Ureter (tissue), 1 donor: ENCODE measurements at regions not wholly inside any gene's neighbourhood (a gene's known extent, or its start where the extent isn't known, plus 50 kb on each side); places are given as distances from the start of the nearest gene placed in this dataset.
A peak's percentile ranks its signal among the peaks of the same experiment; 100 is the strongest.
"Not testable (repeated sequence)": the region's sequence is repeated elsewhere in the genome, so short reads cannot be mapped to it uniquely, and the experiment has no call there.

Experiments used
- DNase-seq: peaks from one replicate; pipeline ENCODE4 v3.0.0-alpha.2; 2020; ENCODE audit warnings: low spot score
- donor health status: DM: yes; HTN: yes; CAD: no.

DNA sequence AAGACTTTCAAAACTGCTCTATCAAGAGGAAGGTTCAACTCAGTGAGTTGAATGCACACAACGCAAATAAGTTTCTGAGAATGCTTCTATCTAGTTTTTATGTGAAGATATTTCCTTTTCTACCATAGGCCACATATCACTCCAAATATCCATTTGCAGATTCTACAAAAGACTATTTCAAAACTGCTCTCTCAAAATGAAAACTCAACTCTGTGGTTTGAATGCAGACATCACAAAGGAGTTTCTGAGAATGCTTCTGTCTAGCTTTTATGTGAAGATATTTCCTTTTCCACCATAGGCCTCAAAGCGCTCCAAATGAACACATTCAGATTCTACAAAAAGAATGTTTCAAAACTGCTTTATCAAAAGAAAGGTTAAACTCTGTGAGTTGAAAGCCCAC, 1093.1 kb upstream of the DEFB115 start:
- DNase-seq: not testable (repeated sequence)

DNA sequence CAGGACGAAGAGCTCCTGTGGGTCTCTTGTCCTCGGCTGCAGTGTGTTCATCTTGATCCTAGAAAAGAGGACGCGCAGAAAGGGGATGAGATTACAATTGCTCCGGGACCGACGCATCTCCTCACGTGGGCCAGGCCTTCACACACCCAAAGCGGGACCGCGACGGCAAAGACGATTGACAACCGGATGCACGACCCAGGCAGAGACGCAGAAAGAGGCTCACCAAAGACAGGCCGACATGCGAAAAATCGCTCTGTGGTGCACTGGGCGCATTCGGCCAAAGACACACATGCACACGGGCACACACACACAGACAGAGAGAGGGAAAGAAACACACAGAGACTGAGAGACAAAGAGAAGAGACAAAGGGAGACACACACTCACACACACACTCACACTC, 1089.9 kb upstream of the DEFB115 start:
- no peak for DNase-seq

DNA sequence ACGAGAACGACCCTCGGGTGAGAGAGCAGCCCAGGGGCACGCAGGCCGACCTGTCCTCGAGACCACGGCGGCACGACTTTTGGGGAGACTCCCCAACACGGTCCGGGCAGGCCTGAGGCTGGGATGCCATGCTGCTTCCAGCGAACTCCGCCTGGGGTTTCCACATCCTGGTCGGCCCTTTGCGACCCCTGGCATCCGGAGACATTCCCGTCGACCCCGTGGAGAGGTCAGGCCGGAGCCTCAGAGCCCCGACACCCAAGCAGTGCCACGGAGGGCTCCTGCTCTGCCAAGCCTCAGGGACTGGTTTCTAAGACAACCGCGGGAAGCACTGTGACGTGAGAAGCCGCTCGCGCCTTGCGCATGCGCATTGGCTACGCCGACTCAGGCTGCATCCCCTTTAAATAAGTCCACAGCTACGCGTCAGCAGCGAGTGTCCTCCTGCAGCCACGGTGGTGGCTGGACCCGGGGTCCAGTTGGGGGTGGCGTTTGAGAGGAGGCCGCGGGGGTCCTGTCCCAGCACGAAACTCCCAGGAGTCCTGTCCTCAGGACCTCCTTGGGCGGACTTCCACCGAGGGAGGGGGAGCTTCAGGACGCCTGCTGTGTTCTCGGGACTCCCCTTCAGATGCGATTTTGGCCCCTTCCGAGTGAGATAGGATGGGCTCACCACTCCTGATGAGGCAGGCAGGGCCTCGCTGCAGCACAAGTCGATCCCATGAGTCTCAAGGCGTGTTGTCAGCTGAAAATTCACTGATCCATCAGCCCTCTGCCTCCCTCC, 1089.3 kb upstream of the DEFB115 start:
- DNase-seq: no peak

DNA sequence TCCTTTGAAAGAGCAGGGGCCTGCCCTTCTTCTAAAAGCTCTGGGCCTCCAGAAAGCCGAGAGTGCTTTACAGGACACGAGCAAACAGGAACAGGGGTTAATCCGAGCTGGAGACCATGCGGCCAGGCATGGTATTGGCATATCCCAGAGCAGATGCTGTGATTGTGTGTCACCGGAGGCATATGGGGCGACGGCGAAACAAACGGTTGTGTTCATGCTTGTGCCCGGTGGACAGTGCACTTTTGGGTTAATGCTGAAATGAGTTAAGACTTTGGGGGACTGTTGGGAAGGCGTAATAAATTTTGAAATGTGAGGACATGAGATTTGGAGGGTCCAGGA, 1088.7 kb upstream of the DEFB115 start:
- DNase-seq: no peak

DNA sequence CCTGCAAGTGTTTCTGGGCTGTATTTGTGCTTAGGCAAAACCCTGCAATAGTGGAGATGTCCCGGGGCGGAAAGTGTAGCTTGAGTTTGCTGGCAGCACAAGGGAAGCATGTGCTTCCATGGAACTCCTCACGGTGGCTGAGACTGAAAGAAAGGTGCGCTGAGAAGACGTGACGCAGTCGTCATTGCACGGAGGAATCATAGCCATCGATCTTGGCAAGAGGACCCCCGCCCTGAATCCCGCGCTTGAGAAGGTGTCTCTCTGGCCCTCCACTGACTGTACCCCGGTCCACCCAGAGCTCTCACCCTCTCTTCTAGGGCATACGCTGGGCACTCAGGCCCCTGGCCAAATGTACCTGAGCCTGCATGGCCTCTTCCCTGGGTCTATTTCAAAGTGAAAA, 1081.8 kb upstream of the DEFB115 start:
- no peak for DNase-seq

DNA sequence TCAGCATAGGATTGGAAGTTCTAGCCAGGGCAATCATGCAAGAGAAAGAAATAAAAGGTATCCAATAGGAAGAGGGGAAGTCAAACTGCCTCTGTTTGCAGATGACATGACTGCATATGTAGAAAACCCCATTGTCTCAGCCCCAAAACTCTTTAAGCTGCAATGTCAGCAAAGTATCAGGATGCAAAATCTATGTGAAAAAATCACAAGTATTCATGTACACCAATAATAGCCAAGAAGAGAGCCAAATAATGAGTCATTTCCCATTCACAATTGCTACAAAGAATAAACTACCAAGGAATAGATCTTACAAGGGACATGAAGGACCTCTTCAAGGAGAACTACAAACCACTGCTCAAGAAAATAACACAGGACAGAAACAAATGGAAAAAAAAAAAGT, 1074.3 kb upstream of the DEFB115 start:
- not testable (repeated sequence) for DNase-seq

DNA sequence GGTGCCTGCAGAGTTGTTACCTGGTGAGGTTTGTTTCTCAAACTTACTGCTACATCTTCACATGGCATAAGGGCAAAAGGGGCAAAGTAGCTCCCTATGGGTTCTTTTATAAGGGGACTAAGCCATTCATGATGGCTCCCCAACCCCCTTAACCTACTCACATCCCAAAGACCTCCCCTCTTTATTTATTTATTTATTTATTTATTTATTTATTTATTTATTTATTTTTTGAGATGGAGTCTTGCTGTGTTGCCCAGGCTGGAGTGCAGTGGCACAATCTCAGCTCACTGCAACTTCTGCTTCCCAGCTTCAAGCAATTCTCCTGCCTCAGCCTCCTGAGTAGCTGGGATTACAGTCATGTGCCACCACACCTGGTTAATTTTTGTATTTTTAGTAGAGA, 1065.7 kb upstream of the DEFB115 start:
- not testable (repeated sequence) for DNase-seq

DNA sequence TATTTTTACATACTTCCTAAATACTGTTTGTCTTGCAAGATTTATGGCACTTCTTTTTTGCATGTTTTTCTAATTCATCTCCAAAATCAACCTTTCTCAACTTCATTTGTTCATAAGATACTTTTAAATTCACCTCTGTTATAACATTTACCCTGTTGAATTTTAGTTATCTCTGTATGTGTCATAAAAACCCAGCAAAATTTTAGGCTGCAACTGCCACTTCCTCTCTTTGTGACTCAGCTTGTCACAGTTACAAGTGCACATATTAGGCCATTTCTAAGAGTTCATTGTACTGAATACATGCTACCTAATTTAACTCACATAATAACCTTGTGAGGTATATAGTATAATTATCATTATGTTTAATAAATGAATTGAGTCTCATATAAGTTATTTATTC, 1023.0 kb upstream of the DEFB115 start:
- not testable (repeated sequence) for DNase-seq

DNA sequence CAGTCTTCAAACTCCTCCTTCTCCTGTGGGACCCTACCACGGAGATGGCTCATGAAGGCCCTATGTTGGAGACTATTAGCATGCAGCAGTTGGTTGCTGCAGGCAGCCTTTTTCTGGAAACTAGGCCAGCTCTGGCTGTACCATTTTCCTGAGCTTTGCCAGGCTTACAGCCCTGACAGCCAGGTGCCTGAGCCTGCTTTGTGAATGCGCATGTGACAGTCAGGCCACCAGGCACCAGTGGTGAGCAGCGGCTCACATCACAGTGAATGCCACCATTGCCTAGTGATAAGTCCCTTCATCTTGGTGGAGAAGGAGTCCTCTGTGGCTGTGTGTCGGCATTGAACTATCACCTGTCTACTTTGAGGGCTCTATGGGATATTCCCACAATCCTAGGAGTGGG, 982.4 kb upstream of the DEFB115 start:
- not testable (repeated sequence) for DNase-seq

DNA sequence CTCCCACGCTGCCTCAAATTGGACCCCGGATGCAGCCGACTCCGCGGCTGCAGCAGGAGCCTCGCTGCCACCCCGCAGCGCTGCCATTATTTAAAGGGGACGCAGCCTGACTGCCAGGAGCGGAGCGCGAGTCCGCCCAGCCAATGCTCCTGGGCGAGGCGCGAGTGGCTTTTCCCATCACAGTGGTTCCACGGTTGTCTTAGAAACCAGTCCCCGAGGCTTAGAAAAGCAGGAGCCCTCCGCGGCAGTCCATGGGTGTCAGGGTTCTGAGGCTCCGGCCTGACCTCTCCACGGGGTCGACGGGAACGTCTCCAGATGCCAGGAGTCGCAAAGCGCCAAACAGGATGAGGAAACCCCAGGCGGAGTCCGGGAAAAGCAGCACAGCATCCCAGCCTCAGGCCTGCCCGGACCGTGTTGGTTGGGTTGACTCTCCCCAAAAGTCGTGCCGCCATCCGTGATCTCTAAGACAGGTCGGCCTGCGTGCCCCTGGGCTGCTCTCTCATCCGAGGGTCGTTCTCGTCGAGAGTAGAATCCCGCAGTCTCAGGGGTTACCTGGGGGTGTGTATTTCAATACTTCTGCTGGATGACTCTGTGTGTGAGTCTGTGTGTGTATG, 975.8 kb upstream of the DEFB115 start:
- no peak for DNase-seq

DNA sequence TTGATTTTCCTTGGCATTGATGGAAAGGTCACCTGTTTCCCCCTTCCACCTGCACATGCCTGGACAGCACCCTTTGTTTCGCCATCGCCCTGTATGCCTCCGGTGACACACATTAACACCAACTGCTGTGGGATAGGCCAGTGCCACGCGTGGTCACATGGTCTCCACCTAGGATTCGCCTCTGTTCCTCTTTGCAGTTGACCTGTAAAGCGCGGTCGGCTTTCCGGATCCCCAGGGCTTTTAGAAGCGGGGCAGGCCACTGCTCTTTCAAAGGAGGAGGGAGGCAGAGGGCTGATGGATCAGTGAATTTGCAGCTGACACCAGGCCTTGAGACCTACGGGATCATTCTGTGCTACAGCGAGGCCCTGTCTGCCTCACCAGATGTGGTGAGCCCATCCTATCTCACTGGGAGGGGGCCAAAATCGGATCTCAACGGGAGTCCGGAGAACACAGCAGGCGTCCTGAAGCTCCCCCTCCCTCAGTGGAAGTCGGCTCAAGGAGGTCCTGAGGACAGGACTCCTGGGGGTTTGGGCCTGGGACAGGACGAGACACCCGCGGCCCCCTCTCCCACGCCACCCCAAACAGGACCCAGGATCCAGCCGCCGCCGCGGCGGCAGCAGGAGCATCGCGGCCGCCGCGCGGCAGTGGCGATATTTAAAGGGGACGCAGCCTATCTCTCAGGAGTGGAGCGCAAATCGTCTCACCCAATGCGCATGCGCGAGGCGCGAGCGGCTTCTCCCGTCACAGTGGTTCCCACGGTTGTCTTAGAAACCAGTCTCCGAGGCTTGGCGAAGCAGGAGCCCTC, 973.8 kb upstream of the DEFB115 start:
- peak; percentile 71 for DNase-seq

DNA sequence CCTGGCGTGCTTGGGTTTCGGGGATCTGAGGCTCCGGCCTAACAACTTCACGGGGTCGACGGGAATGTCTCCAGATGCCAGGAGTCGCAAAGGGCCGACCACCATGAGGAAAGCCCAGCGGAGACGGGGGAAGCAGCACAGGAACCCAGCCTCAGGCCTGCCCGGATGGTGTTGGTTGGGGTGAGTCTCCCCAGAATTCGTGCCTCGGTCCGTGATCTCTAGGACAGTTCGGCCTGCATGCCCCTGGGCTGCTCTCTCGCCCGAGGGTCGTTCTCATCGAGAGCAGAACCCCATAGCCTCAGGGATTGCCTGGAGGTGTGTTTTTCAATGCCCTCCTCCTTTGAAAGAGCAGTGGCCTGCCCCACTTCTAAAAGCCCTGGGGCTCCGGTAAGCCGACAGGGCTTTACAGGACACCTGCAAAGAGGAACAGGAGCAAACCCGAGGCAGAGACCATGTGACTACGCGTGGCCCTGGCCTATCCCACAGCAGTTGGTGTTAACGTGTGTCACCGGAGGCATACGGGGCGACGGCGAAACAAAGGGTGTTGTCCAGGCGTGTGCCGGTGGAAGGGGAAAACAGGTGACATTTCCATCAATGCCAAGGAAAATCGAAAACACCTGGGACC, 973.1 kb upstream of the DEFB115 start:
- DNase-seq: no peak

DNA sequence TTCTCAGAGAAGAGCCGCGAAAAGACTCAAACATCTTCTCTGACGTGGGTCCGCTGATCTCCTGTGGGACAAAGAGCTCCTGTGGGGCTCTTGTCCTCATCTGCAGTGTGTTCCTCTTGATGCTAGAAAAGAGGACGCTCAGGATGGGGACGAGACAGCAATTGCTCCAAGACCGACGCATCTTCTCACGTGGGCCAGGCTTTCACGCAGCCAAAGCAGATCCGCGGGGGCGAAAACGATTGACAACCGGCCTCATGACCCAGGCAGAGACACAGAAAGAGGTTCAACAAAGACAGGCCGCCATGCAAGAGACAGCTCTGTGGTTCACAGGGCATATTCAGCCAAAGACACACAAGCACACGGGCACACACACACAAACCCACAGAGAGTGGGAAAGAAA, 971.8 kb upstream of the DEFB115 start:
- no peak for DNase-seq

DNA sequence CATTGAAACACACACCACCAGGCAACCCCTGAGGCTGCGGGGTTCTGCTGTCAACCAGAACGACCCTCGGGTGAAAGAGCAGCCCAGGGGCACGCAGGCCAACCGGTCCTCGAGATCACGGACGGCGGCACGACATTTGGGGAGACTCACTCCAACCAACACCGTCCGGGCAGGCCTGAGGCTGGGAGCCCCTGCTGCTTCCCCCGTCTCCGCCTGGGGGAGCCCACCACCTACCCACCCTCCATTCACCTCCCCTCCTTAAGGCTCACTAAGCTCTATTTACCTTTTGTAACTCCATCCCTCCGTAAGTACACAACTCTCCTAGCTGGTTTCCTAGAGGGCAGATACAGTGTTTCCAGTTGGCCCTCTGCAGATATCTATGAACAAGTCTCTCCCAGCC, 971.3 kb upstream of the DEFB115 start:
- no peak for DNase-seq

DNA sequence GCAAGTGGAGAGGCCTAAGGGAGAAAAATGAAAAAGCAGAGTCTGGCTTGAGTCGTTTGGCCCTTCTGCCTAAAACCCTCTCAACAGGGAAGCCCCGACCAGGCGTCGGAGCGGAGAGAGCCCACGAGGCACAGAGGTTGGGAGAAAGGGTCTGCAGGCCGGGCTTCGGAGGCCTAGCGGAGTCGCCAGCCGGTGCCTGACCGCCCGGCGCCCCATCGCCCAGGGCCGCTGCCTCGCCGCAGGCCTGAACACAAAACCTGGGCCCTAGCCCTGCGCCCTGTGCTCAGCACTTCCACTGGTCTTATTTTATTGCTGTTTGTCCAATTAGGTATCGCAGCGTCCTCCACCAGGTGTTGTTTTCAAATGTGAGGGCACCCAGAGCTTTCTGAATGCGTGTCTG, 970.0 kb upstream of the DEFB115 start:
- DNase-seq: not testable (repeated sequence)

DNA sequence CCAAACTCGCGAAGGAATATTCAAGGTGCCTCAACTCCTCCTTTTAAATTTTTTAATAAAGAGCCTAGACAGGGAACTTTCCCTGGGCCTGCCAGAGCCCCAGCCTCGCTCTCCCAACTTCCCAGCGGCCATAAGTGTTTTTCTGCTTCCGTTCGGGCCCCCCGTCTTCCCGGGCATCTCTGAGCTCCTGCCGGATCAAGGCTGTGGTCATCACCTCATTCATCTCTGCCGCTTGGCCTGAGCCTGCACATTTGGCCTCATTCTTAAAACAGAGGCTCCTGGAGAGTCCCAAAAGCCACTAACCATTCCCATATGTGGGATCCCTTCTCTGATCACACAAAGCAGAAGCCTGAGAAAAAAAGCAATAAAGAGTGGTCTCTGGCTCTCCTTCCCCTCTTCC, 969.1 kb upstream of the DEFB115 start:
- DNase-seq: no peak

DNA sequence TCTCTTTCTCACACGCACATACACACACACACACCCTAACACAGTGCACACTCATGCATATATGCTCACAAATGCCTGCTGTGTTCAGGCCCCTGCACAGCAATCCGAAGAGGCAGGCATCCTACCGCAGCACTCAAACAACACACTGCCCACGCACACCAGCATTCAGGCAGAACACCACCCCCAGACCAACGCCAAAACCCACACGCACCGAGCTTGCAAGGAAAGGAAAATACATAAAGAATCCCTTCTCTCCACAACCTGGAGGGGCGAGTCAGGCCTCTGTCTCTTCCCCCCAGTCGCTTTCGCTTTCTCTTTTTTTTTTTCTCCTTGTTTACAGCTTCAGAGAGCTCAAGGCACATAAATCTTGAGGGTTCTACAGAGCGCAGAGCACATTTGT, 968.4 kb upstream of the DEFB115 start:
- not testable (repeated sequence) for DNase-seq

DNA sequence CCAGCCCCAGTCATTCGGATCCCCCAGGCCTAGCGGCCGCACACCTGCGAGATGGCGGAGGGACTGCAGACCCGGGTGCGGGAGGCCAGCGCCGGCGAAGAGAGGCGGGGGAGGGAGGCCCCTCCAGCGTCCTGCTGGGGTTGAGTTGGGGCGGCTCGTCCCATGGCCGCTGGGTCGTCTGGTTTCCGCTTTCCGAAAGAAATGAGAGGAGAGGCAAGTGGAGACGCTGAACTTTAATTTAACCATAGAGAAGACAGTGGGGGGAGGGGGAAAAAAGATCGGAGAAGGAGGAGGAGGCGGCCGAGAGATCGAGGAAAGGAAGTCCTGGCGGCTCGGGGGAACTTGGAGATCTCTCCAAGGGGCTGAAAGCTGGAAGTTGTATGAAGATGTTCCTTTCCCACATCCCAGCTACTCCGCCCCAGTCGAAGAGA, 967.7 kb upstream of the DEFB115 start:
- not testable (repeated sequence) for DNase-seq

DNA sequence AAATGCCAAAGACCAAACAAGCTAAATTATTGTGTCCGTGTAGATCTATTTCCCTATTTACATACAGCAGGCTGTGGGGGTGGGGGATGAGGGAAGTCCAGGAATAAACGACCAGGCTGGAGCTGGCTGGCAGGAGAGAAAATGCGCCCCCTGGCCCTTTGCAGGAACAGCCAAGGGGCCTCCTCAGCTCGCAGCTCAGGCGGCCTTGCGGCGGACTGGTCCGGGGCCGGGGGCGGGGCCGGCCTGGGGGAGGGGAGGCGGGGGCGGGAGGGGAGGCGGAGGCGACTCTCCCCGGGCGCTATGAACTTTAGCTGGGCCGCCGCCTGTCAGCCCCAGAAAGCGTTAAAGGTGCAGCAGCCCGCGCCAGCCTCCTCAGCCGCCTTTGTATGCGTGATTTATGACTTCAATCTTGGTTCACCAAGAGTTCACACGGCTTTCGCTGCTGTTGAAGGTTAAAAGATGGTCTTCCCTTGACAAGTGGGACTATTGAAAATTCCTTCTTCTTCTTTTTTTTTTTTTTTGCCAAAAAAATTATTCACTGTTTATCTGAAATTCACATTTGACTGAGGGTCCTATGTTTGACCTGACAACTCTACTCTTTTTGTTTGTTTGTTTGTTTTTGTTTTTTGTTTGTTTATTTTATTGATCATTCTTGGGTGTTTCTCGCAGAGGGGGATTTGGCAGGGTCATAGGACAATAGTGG, 967.0 kb upstream of the DEFB115 start:
- not testable (repeated sequence) for DNase-seq

DNA sequence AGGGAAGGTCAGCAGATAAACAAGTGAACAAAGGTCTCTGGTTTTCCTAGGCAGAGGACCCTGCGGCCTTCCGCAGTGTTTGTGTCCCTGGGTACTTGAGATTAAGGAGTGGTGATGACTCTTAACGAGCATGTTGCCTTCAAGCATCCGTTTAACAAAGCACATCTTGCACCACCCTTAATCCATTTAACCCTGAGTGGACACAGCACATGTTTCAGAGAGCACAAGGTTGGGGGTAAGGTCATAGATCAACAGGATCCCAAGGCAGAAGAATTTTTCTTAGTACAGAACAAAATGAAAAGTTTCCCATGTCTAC, 966.4 kb upstream of the DEFB115 start:
- not testable (repeated sequence) for DNase-seq

DNA sequence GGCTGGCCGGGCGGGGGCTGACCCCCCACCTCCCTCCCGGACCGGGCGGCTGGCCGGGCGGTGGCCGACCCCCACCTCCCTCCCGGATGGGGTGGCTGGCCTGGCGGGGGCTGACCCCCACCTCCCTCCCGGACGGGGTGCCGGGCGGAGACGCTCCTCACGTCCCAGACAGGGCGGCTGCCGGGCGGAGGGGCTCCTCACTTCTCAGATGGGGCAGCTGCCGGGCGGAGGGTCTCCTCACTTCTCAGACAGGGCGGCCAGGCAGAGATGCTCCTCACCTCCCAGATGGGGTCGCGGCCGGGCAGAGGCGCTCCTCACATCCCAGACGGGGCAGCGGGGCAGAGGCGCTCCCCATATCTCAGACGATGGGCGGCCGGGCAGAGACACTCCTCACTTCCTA, 965.8 kb upstream of the DEFB115 start:
- not testable (repeated sequence) for DNase-seq

DNA sequence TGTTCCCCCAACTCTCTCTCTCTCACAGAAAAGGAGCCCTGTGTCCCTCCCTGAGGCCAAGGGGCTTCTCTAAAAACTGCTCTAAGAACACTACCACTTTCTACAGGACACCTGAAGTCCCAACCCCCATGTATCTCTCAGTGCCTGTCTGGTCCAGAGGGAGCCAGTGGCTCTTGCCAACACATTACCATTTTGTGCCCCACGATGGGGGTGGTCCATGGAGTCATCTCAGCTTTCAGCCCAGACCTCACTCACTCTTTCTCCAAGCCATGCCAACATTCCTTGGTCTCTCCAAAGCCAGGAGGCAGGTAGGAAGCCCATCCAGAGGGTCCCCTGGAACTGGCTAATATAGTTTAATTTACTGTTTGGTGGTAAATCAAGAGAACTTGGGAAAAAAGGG, 962.1 kb upstream of the DEFB115 start:
- not testable (repeated sequence) for DNase-seq
